OCI-LY7 (cell line): ENCODE measurements at regions not wholly inside any gene's neighbourhood (a gene's known extent, or its start where the extent isn't known, plus 50 kb on each side); places are given as distances from the start of the nearest gene placed in this dataset.

ENCODE experiments used
- BruUV-seq: library from RNA; stranded (reverse); fragments of 400-500 nt; replicated peaks from 2 replicates; lab custom pipeline; 2021; lab: Mats Ljungman, UMichigan
- CTCF ChIA-PET: fragments of 300-600 bp; sonication (Branson Sonifier 250); formaldehyde crosslinking; loops from one replicate; lab custom pipeline; 2022; ENCODE audit warnings: antibody characterized with exemption; ENCODE audit not compliant: unreplicated experiment; lab: Charles Lee
- POLR2A ChIA-PET: fragments of 300-600 bp; sonication (Branson Sonifier 250); formaldehyde crosslinking; loops from one replicate; lab custom pipeline; 2022; ENCODE audit warnings: antibody characterized with exemption; lab: Charles Lee
- DNase-seq: peaks from one replicate; pipeline ENCODE4 v3.0.0-alpha.2; 2015; ENCODE audit warnings: low spot score
- H2AFZ ChIP-seq: fragments of 200-600 bp; sonication (generic), shearing (Covaris generic); 2 replicates; pipeline ENCODE4 v1.6.1; 2014; ENCODE audit warnings: mild to moderate bottlenecking, antibody characterized with exemption, low read length, moderate library complexity
- H3K27ac ChIP-seq: fragments of 200-600 bp; sonication (generic); 2 replicates; pipeline ENCODE4 v1.5.1; 2014; ENCODE audit warnings: mixed run types, low read depth, mild to moderate bottlenecking, moderate library complexity, low read length, inconsistent platforms; ENCODE audit not compliant: poor library complexity, severe bottlenecking
- H3K36me3 ChIP-seq: fragments of 200-600 bp; sonication (generic); 2 replicates; pipeline ENCODE4 v1.6.1; 2014; ENCODE audit warnings: mild to moderate bottlenecking, antibody characterized with exemption, low read length, moderate library complexity, mixed read lengths; ENCODE audit not compliant: insufficient read depth
- H3K4me1 ChIP-seq: fragments of 200-600 bp; sonication (generic); 2 replicates; pipeline ENCODE4 v1.5.1; 2014; ENCODE audit warnings: mild to moderate bottlenecking, low read length; ENCODE audit not compliant: insufficient read depth, poor library complexity, severe bottlenecking
- H3K4me2 ChIP-seq: fragments of 200-600 bp; sonication (generic); 2 replicates; pipeline ENCODE4 v1.6.1; 2014; ENCODE audit warnings: mild to moderate bottlenecking, low read length
- H3K4me3 ChIP-seq: fragments of 200-600 bp; sonication (generic); 2 replicates; pipeline ENCODE4 v1.5.1; 2014; ENCODE audit warnings: mild to moderate bottlenecking, low read depth, low read length; ENCODE audit not compliant: poor library complexity, severe bottlenecking
- H3K79me2 ChIP-seq: fragments of 200-600 bp; sonication (generic); 2 replicates; pipeline ENCODE4 v1.6.1; 2016; ENCODE audit warnings: low read depth, mild to moderate bottlenecking, low read length, moderate library complexity, mixed read lengths; ENCODE audit not compliant: insufficient read depth
- H3K9me2 ChIP-seq: fragments of 200-600 bp; sonication (generic); 2 replicates; pipeline ENCODE4 v1.6.1; 2016; ENCODE audit warnings: mild to moderate bottlenecking, low read length, mixed read lengths; ENCODE audit not compliant: insufficient read depth
- H3K9me3 ChIP-seq: fragments of 200-600 bp; sonication (generic); 2 replicates; pipeline ENCODE4 v1.6.1; 2014; ENCODE audit warnings: mild to moderate bottlenecking, mixed run types, low read length, mixed read lengths
- H4K20me1 ChIP-seq: fragments of 200-600 bp; sonication (generic); 2 replicates; pipeline ENCODE4 v1.6.1; 2014; ENCODE audit warnings: mild to moderate bottlenecking, antibody characterized with exemption, low read length, moderate library complexity, mixed read lengths; ENCODE audit not compliant: insufficient read depth
- EZH2phosphoT487 ChIP-seq: fragments of 200-600 bp; sonication (generic); IDR thresholded peaks from 2 replicates; pipeline ENCODE4 v1.6.1; 2018; ENCODE audit warnings: low read depth, borderline replicate concordance, mild to moderate bottlenecking, mixed run types, antibody characterized with exemption, low read length, moderate library complexity, mixed read lengths
- intact Hi-C: fragments of 100-400 bp; cut with micrococcal nuclease; formaldehyde crosslinking; loops from one replicate; pipeline ENCODE4 v1.10.0; 2022; ENCODE audit not compliant: unreplicated experiment
- TF ChIP-seq, protein P1 (sequence below): fragments of 200-600 bp; sonication (generic); conservative IDR thresholded peaks from 2 replicates; pipeline ENCODE4 v1.5.1; 2014; ENCODE audit warnings: mild to moderate bottlenecking, antibody characterized with exemption, low read length, moderate library complexity, mixed read lengths

DNA sequence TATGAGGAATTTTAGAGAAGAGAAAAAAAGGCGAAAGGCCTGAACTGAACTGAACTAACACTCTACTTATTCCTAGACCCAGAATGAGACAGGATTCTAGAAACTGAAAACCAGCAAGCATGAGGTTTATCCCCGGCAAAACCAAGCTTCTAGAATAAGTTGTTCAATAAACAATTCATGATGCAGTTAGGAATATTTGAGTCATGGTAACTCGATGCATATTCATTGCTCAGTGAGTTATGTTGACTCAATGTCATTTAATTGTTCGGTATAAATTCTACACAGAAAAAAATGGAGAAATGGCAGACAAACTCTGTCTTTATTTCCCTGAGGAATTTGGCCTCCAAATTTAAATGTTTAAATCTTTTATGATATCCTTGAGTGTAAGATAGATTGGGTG, 321.5 kb downstream of the SATB2 start:
- Histone ChIP-seq H3K27ac (no peak overlapping the region), H4K20me1 (no peaks in the 10 kb centered on the region), H3K4me3 (no peak overlapping the region), H3K9me3 (0 out of 2 replicates have a peak, but pooled peaks cover 13% of the 10 kb centered on the region), H3K4me1 (peaks cover under 1% of the 10 kb centered on the region), H3K9me2 (no peaks in the 10 kb centered on the region), H3K4me2 (no peak overlapping the region), H2AFZ (no peak overlapping the region), H3K79me2 (no peaks in the 10 kb centered on the region), H3K36me3 (peaks cover 3% of the 10 kb centered on the region; the same call in 1 of the 2 replicates)
- CTCF ChIA-PET, result no interaction called here
- no peak for TF ChIP-seq EZH2phosphoT487
- TF ChIP-seq, protein P1, sequence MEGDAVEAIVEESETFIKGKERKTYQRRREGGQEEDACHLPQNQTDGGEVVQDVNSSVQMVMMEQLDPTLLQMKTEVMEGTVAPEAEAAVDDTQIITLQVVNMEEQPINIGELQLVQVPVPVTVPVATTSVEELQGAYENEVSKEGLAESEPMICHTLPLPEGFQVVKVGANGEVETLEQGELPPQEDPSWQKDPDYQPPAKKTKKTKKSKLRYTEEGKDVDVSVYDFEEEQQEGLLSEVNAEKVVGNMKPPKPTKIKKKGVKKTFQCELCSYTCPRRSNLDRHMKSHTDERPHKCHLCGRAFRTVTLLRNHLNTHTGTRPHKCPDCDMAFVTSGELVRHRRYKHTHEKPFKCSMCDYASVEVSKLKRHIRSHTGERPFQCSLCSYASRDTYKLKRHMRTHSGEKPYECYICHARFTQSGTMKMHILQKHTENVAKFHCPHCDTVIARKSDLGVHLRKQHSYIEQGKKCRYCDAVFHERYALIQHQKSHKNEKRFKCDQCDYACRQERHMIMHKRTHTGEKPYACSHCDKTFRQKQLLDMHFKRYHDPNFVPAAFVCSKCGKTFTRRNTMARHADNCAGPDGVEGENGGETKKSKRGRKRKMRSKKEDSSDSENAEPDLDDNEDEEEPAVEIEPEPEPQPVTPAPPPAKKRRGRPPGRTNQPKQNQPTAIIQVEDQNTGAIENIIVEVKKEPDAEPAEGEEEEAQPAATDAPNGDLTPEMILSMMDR, result no peak
- no peak for DNase-seq
- BruUV-seq, result no TSS peak
- POLR2A ChIA-PET, result interaction anchor here (0.9 to 1.6 kb wide), 2 partner anchors 8 to 16 kb away, joined by 3 read pairs; no protein-coding TSS in a partner anchor
- intact Hi-C loops, result no loop called here

DNA sequence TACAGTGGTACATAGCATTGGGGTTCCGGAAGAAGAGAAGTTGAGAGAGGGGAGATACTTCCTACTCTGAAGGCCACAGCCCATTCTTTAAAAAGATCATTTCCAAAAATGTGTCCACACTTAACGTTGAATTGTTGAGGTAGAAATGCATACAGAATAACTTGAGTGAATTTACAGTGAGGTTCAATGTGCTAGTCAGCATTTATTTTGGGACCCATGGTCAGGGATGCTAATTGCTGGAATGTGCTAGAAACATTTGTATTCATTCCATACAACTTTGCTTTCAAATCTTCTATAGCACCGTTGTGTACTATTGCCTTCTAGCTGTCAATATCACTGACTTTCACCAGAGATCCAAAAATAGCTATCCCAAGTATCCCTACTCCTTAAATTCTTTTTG, 325.9 kb downstream of the SATB2 start:
- TF ChIP-seq, protein P1, result no peak
- TF ChIP-seq EZH2phosphoT487, result no peak
- Histone ChIP-seq H3K79me2 (no peaks in the 10 kb centered on the region), H4K20me1 (no peaks in the 10 kb centered on the region), H3K36me3 (no peaks in the 10 kb centered on the region), H3K9me3 (no peaks in the 10 kb centered on the region), H3K27ac (no peak overlapping the region), H3K9me2 (no peaks in the 10 kb centered on the region), H2AFZ (peak overlapping the region; percentile 71; the same call in 1 of the 2 replicates), H3K4me2 (no peak overlapping the region), H3K4me1 (peaks cover 11% of the 10 kb centered on the region), H3K4me3 (no peak overlapping the region)
- DNase-seq, result no peak
- ChIA-PET CTCF (no interaction called here), POLR2A (interaction anchor here (0.7 to 1.4 kb wide), 4 partner anchors 32 to 1812 kb away, joined by 3 to 4 read pairs (median 3); no protein-coding TSS in a partner anchor)
- intact Hi-C loops, result no loop called here
- no TSS peak for BruUV-seq

DNA sequence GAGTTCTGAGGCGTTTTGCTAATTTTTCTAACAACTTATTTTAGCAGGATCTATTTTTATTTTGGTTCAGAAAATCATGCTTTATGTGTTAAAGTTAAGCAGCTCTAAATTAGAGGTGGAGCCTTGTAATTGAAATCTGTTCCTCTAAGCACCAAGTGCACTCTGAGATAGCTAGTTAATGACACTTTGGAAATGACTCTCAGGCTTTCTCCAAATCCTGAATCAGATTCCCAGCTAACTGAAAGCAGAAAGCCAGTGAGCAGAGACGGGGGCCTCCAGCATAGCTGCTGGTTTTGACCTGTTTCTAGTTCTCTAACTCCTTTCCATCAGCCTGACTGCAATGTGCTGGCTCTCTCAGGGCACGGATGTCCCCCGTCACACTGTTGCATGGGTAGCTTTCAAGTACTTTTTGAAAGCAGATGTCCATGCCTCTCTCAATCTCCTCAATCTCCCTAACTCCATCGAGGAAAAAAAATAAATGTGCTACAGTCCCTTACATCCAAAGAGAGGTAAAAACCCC, 326.5 kb downstream of the SATB2 start:
- BruUV-seq, result no TSS peak
- DNase-seq, result no peak
- ChIA-PET POLR2A (no interaction called here), CTCF (no interaction called here)
- intact Hi-C loops, result no loop called here
- H4K20me1 ChIP-seq, result no peaks in the 10 kb centered on the region
- H2AFZ ChIP-seq, result peak overlapping the region; percentile 71
- H3K79me2 ChIP-seq, result no peaks in the 10 kb centered on the region
- no peak overlapping the region for H3K4me3 ChIP-seq
- H3K9me2 ChIP-seq, result no peaks in the 10 kb centered on the region
- H3K4me2 ChIP-seq, result peak overlapping the region; percentile 6; the same call in 1 of the 2 replicates
- no peak overlapping the region for H3K27ac ChIP-seq
- TF ChIP-seq EZH2phosphoT487, result no peak
- H3K36me3 ChIP-seq, result no peaks in the 10 kb centered on the region
- peaks cover 11% of the 10 kb centered on the region for H3K4me1 ChIP-seq
- no peaks in the 10 kb centered on the region for H3K9me3 ChIP-seq
